Stimulated activated effector memory CD8-positive, alpha-beta T cell treated with anti-CD3 and anti-CD28 coated beads, Interleukin-12 subunit alpha, Interleukin-12 subunit beta, amount 100 ng/mL, for 72 hours (primary cell): ENCODE measurements at regions not wholly inside any gene's neighbourhood (a gene's known extent, or its start where the extent isn't known, plus 50 kb on each side); places are given as distances from the start of the nearest gene placed in this dataset.
A peak's percentile ranks its signal among the peaks of the same experiment; 100 is the strongest.
"Not testable (repeated sequence)": the region's sequence is repeated elsewhere in the genome, so short reads cannot be mapped to it uniquely, and the experiment has no call there.

Experiments used
- ATAC-seq: fragments of 150-1000 bp; cut with Tn5 transposase; 2 replicates; pipeline ENCODE4 v1.10.0; 2021
- DNase-seq, 2 donors: peaks; one replicate each; pipeline ENCODE4 v3.0.0; 2021 to 2022; ENCODE audit warnings: low spot score in 2 of 2
- H3K27ac Mint-ChIP-seq: one replicate; pipeline ENCODE4 v1.8.0; 2022; ENCODE audit warnings: mild to moderate bottlenecking, mixed read lengths
- H3K36me3 Mint-ChIP-seq: one replicate; pipeline ENCODE4 v1.8.0; 2022; ENCODE audit warnings: mild to moderate bottlenecking, mixed read lengths
- H3K4me1 Mint-ChIP-seq: one replicate; pipeline ENCODE4 v1.8.0; 2022; ENCODE audit warnings: mixed read lengths
- H3K4me3 Mint-ChIP-seq: one replicate; pipeline ENCODE4 v1.8.0; 2022; ENCODE audit warnings: mild to moderate bottlenecking, mixed read lengths
- H3K9me3 Mint-ChIP-seq: one replicate; pipeline ENCODE4 v1.8.0; 2022; ENCODE audit warnings: mixed read lengths

DNA sequence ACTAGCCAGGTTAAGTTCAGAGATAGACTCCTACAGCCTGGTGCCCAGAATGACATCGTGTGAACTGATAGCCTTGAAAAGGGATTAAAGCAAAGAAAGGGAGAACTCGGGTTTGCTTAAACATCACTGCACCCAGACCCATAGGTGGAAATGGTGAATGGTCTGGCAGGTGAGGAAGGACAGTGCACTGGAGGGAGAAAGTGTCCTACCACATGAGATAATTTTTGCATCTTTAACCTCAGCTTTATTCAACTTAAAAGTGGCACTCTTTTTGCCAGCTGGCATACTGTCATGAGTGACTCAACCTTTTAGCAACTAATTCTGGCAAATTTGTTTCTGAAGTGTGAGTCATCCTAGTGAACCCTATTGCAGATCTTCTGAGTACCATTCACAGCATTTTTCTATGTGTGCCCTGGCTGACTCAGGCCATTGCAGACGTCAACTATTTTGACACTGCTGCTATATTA, 53.0 kb upstream of the DAPP1 start:
- Mint-ChIP-seq H3K27ac (no peak overlapping the region), H3K36me3 (no peaks in the 10 kb centered on the region), H3K9me3 (peaks cover 5% of the 10 kb centered on the region), H3K4me1 (peaks cover 12% of the 10 kb centered on the region), H3K4me3 (no peak overlapping the region)
- ATAC-seq = peak; percentile 98
- DNase-seq = peak in 1 of 2 donors; percentile 50

DNA sequence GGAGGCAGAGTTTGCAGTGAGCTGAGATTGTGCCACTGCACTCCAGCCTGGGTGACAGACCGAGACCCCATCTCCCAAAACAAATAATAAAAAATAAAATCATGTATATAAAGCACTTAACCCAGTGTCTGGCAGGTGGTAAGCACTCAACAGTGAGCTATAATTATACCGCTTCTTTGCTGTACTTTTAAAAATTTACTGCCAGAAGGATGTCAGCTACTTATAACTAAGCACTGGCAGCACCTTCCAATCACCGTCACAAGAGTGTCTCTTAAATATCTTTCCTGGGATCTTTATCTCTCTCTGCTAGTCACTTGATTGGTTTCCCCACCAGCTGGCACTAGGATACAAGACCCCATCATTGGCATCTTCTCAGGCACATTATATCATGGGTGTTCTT, 53.9 kb upstream of the DAPP1 start:
- no peak overlapping the region for H3K4me3 Mint-ChIP-seq
- DNase-seq (no peak), ATAC-seq (no peak)
- no peak overlapping the region for H3K27ac Mint-ChIP-seq
- peaks cover 12% of the 10 kb centered on the region for H3K4me1 Mint-ChIP-seq
- H3K36me3 Mint-ChIP-seq = no peaks in the 10 kb centered on the region
- H3K9me3 Mint-ChIP-seq = peaks cover 5% of the 10 kb centered on the region

DNA sequence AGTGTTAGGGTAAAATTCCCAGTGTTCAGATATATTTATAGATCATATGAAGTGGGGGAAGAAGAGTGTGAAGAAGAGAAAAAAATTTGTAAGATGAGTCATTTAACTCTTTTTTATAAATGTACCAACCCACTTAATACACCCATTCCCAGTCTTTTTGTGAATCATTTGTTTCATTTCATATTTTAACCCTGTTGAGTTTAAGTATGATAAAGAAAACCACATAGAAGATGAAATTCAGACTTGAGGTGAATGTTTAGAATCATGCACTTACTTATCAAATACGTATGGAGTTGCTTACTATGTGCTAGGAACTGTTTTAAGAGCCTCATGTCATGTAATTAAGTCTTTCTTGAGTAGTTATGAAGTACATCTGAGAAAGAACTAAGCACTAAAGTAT, 56.6 kb upstream of the DAPP1 start:
- Mint-ChIP-seq H3K9me3 (peaks cover 5% of the 10 kb centered on the region), H3K27ac (no peak overlapping the region), H3K4me1 (peaks cover 12% of the 10 kb centered on the region), H3K36me3 (no peaks in the 10 kb centered on the region), H3K4me3 (no peak overlapping the region)
- ATAC-seq (peak; percentile 49), DNase-seq (no peak)

DNA sequence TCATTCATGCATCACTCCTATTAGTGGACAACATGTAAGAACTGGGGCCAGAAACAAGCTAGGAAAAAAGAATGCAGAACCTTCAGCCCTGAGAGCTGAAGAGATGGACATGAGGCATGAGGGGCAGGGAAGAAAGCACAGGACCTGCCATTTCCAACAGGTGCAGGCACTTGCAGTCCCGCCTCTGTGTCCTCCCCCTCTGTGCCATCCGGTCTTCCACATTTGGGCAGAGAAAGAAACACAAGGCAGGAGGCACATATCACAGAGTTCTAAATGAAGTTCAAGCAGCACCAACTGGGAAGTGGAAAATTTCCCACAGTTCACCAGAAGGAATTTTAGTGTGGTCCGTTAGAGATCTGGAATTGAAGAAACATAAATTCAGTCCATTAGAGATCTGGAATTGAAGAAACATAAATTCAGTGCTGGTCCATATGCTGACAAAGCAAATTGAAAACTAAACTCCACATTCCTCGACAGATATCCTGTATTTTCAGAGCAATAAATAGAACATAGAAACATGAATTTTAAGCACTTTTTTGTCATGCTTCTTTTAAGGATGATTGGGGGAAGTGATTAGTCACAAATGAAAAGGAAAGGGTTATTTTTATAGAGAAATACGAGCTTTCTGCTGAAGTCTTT, 57.2 kb upstream of the DAPP1 start:
- no peak for DNase-seq
- H3K27ac Mint-ChIP-seq = no peak overlapping the region
- ATAC-seq = no peak
- H3K9me3 Mint-ChIP-seq = peaks cover 5% of the 10 kb centered on the region
- H3K36me3 Mint-ChIP-seq = no peaks in the 10 kb centered on the region
- peaks cover 12% of the 10 kb centered on the region for H3K4me1 Mint-ChIP-seq
- H3K4me3 Mint-ChIP-seq = no peak overlapping the region

DNA sequence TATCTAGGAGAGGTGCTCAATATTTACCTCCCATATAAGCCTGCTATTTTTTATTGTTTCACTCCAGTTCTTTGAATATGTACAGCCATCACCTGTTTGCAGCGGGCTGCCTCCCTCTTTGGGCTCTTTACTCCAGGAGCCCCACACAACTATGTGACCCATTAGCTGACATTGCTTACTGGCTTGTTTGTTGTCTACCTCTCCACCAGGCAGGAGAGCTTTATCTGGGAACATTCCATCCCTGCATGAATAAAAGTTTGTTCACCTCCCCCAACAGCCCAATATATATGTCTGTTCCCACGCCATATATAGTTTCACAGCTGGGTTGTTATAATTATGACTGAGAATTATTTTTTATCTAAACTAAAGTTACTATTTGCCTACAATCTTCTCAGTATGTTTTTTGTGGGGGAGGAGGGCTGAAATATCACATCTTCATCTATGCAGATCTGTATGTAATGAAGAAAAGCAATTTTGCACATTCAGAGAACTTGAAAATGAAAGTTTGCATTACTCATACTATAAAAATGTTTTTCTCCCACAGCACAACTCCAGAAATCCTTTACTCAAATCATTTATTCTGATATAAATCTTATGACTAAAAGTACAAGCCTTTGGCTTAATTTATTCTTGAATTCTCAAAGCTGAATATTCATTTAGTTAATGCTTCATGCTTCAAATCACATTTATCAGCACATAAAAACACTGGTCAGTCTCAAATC, 61.2 kb upstream of the DAPP1 start:
- DNase-seq = no peak
- peak; percentile 21 for ATAC-seq
- Mint-ChIP-seq H3K36me3 (no peaks in the 10 kb centered on the region), H3K9me3 (no peaks in the 10 kb centered on the region), H3K27ac (no peak overlapping the region), H3K4me1 (peaks cover 12% of the 10 kb centered on the region), H3K4me3 (no peak overlapping the region)

DNA sequence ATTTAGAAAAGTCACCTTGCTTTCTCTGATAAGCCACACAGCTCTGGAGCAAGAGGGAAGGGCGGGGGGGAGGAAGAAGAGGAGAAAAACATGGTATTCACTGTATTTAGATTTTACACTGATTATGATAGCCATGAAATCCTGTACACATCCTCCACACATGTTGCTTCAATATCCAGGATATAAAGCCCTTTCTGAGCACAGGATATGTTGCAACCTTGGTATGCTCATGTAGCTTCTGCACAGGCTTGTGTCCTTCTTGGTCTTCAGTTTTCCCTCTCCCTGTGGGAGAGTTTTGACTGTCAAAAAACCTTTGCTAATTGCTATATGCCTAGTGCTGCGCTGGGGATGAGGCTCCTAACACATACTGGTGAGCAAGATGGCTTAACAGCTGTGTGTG, 61.9 kb upstream of the DAPP1 start:
- DNase-seq (no peak), ATAC-seq (no peak)
- no peak overlapping the region for H3K27ac Mint-ChIP-seq
- peaks cover 7% of the 10 kb centered on the region for H3K4me1 Mint-ChIP-seq
- no peak overlapping the region for H3K4me3 Mint-ChIP-seq
- H3K9me3 Mint-ChIP-seq = no peaks in the 10 kb centered on the region
- no peaks in the 10 kb centered on the region for H3K36me3 Mint-ChIP-seq

DNA sequence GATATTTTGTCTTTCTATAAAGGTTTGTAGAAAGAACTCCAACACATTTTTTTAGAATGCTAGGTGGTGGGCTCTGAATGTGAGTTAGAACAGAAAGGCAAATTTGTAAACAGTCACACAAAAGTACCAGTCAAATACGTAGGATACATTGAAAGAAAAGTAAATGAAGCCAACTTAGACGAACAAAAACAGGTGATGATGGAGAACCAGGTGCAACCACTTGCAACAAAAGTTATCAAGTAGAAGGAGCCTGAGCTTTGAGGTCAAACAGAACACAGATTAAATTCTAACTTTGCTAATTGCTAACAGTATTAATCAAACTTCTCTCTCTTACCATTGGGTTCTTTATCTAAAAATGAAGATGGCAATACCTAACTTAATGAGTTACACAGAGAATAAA, 62.7 kb upstream of the DAPP1 start:
- no peak for ATAC-seq
- no peak overlapping the region for H3K4me3 Mint-ChIP-seq
- H3K9me3 Mint-ChIP-seq = no peaks in the 10 kb centered on the region
- no peak for DNase-seq
- no peaks in the 10 kb centered on the region for H3K36me3 Mint-ChIP-seq
- no peak overlapping the region for H3K27ac Mint-ChIP-seq
- no peaks in the 10 kb centered on the region for H3K4me1 Mint-ChIP-seq

DNA sequence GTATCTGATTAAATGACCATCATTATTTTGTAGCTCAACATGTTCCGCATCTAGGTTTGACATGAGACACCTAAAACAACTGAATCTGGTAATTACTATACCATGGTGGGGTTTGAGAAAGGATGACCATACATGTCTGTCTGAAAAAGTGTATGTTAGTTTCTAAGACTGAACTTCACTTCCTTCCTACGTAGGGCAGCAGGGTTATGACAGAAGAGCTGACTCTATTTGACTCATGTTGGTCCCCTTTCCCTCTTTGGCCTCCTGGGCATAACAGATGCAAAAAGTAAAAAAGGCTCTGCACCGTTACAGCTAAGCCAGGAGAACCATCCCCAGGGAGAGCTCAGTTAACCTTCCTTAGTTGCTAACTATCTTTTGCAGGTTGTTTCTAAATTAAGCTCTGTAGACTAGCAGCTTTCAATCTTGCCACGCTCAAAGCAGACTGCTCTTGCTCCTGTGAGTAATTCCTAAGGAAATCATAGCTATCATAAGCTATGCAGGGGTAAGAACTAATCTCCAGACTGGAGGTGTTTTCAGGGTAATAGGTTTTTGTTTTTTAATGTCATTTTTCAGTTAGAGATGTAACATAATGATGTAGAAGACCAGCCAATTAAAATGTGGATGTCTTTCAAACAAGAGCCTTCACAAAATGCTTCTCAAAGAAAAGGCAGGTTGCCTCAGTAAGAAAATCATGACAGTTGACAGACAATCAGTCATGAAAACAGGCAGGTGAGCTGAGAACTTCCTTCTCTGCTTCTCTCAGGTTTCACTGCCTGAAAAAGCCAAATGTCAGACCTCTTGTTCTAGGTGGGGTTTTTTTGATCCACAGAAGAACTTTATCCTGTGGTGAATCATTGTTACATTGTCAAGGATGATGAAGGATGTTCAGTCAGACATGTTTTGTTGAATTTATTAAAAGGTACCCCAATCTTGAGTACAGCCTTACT, 66.9 kb upstream of the DAPP1 start:
- Mint-ChIP-seq H3K27ac (no peak overlapping the region), H3K4me1 (no peaks in the 10 kb centered on the region), H3K4me3 (no peak overlapping the region), H3K36me3 (no peaks in the 10 kb centered on the region), H3K9me3 (no peaks in the 10 kb centered on the region)
- no peak for DNase-seq
- peak; percentile 58 for ATAC-seq

DNA sequence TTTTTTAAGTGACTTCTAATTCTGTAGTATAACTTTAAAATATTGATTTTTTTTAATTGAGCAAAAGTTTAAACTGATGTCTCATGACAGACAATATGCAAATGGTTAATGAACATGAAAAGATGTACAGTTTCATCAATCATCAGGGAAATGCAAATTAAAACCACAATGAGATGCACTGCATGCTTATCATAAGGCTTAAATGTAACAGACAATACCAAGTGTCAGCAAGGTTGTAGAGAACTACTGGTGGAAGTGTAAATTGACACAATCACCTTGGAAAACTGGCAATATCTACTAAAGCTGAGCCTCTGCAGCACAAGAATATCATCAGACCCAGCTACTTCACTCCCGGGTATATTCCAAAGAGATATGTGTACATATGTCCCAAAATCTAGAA, 70.2 kb upstream of the DAPP1 start:
- no peaks in the 10 kb centered on the region for H3K36me3 Mint-ChIP-seq
- no peaks in the 10 kb centered on the region for H3K4me1 Mint-ChIP-seq
- ATAC-seq (no peak), DNase-seq (no peak)
- no peak overlapping the region for H3K27ac Mint-ChIP-seq
- no peaks in the 10 kb centered on the region for H3K9me3 Mint-ChIP-seq
- no peak overlapping the region for H3K4me3 Mint-ChIP-seq

DNA sequence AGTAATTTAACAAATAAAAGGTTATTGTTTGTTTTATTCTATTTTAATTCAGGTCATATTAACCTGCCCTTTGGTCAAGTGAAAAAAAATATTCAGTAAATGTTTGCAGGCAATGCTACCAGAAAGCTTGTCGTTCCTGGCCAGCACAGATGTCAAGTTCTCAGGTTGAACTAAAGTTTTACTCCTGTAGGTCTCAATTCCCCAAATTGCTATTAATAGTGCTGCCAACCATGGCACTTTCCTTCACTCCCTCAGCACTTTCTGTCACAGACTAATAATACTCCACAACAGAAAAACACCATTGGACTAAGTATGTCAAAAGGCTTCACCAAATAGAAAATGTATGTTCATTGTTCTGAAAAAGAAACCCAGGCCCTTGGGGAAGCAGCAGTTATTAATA, 79.2 kb upstream of the C4orf54 start:
- DNase-seq (no peak), ATAC-seq (no peak)
- no peak overlapping the region for H3K4me3 Mint-ChIP-seq
- H3K4me1 Mint-ChIP-seq = no peaks in the 10 kb centered on the region
- H3K36me3 Mint-ChIP-seq = no peaks in the 10 kb centered on the region
- H3K27ac Mint-ChIP-seq = no peak overlapping the region
- H3K9me3 Mint-ChIP-seq = no peaks in the 10 kb centered on the region

DNA sequence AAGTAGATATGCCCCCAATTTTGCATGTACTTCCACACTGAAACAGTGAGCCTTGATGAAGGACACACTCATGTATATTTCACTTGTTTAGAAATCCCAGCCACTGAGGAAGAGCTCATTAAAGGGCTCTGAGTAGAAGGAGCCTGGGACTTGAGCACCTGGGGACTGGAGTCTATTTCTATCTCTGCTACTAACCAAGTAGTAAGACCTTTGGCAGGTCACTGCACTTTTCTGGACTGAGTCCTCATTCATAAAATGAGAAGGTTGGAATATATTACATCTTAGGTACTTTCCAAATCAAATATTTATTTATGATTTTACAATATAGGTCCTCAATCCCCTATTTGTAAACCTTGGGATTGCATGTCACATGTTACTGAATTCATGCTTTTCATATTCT, 78.2 kb upstream of the C4orf54 start:
- Mint-ChIP-seq H3K9me3 (no peaks in the 10 kb centered on the region), H3K4me3 (no peak overlapping the region), H3K36me3 (no peaks in the 10 kb centered on the region), H3K27ac (no peak overlapping the region), H3K4me1 (no peaks in the 10 kb centered on the region)
- no peak for DNase-seq
- no peak for ATAC-seq

DNA sequence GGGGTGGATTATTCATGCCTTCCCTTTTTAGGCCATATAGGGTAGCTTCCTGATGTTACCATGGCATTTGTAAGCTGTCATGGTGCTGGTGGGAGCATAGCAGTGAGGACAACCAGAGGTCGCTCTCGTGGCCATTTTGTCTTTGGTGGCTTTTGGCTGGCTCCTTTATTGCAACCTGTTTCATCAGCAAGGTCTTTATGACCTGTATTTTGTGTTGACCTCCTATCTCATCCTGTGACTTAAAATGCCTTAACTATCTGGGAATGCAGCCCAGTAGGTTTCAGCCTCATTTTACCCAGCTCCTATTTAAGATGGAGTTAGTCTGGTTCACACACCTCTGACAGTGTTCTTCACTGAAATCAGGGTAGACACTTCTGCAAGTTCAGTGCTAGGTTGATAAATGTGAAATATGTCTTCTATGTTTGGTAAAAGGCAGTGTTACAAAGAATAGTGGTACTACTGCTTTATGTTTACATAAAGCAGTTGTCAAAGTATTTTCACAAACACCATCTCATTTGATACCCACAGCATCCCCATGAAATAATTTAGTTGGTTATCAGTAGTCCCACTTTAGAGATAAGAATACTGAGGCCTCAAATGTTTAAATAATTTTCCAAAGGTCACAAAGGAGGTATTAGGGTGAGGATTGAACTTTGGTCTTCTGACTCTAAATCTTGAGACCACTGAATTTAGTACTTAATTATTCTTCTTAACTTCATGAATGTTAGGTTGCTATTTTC, 77.1 kb upstream of the C4orf54 start:
- DNase-seq (no peak), ATAC-seq (no peak)
- no peaks in the 10 kb centered on the region for H3K9me3 Mint-ChIP-seq
- no peak overlapping the region for H3K4me3 Mint-ChIP-seq
- no peaks in the 10 kb centered on the region for H3K4me1 Mint-ChIP-seq
- H3K36me3 Mint-ChIP-seq = no peaks in the 10 kb centered on the region
- no peak overlapping the region for H3K27ac Mint-ChIP-seq

DNA sequence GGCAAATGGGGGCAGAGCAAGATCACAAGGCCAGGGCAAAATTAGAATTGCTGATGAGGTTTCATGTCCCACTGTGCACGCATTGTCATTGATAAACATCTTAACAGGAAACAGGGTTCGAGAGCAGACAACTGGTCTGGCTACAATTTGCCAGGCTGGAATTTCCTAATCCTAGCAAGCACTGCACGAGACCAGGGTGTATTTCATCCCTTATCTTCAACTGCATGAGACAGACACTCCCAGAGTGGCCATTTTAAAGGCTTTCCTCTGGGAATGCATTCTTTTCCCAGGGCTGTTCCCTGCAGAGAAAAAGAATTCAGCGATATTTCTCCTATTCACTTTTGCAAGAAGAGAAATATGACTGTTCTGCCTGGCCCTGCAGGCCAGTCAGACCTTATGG, 75.8 kb upstream of the C4orf54 start:
- not testable (repeated sequence) for H3K4me3 Mint-ChIP-seq, ATAC-seq, H3K4me1 Mint-ChIP-seq, H3K36me3 Mint-ChIP-seq, H3K27ac Mint-ChIP-seq, H3K9me3 Mint-ChIP-seq, DNase-seq

DNA sequence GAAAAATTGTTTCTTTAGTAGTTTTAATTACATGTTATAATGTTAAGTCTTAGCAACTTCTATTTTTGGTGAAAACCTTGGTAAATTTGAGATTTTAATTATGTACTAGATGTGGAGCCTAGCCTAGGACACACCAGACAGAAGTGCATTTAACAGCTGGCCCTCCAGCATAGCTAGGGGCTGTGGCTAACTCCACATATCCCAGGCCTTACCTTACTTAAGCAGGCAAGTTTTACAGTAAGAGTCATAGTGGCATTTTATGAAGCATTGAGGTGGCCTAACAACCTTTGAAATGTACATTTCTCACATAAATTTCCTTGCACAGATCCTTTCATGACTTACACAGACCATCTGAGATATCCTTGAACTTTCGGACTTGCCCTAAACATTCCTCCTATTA, 71.6 kb upstream of the C4orf54 start:
- no peak for ATAC-seq
- no peaks in the 10 kb centered on the region for H3K4me1 Mint-ChIP-seq

DNA sequence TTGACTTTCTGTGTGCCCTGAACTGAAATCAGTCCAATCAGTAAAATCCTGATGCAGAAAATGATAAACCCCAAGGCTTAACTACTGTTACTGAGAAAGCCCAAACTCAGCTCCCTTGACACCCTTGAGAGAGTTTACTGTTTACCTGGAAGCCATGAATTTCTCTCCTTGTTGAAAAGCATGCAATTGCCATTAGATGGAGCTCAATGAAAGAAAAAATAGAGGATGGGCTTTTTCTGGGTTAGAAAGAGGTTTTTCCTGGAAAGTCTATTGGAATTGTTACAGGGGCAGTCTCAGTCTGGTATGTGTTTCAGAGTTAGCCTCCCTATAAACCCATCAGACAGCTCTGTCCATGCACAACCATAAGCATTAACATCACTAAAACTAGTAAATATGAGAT, 66.4 kb upstream of the C4orf54 start:
- ATAC-seq (no peak), DNase-seq (no peak)
- Mint-ChIP-seq H3K4me3 (no peak overlapping the region), H3K27ac (no peak overlapping the region), H3K9me3 (no peaks in the 10 kb centered on the region), H3K36me3 (no peaks in the 10 kb centered on the region), H3K4me1 (no peaks in the 10 kb centered on the region)

More for the DNA sequence above, 71.6 kb upstream of the C4orf54 start:
- no peak overlapping the region for H3K4me3 Mint-ChIP-seq
- no peaks in the 10 kb centered on the region for H3K36me3 Mint-ChIP-seq
- DNase-seq = no peak
- no peak overlapping the region for H3K27ac Mint-ChIP-seq
- H3K9me3 Mint-ChIP-seq = no peaks in the 10 kb centered on the region
